Activated T-cell treated with anti-CD3 and anti-CD28 coated beads, Interleukin-2, amount 50 U/mL, for 72 hours (primary cell): ENCODE measurements at regions not wholly inside any gene's neighbourhood (a gene's known extent, or its start where the extent isn't known, plus 50 kb on each side); places are given as distances from the start of the nearest gene placed in this dataset.

ENCODE experiments used
- ATAC-seq, 2 donors: fragments of 150-1000 bp; cut with Tn5 transposase; replicated peaks in 1 of 2; 2 replicates each; pipeline ENCODE4 v1.10.0; 2021; ENCODE audit warnings: moderate library complexity in 2 of 2, mild to moderate bottlenecking in 1 of 2
- DNase-seq, 2 donors: peaks; one replicate each; pipeline ENCODE4 v3.0.0; 2021 to 2022; ENCODE audit warnings: mixed read lengths in 1 of 2
- H3K27ac Mint-ChIP-seq: one replicate; pipeline ENCODE4 v1.8.0; 2022; ENCODE audit warnings: mild to moderate bottlenecking, moderate library complexity, mixed read lengths
- H3K27me3 Mint-ChIP-seq: one replicate; pipeline ENCODE4 v1.8.0; 2022; ENCODE audit warnings: low read depth, mixed read lengths
- H3K36me3 Mint-ChIP-seq, 2 donors: one replicate each; pipeline ENCODE4 v1.8.0; 2022; ENCODE audit warnings: mixed read lengths in 2 of 2, mild to moderate bottlenecking in 1 of 2; ENCODE audit not compliant: insufficient read depth in 2 of 2
- H3K4me1 Mint-ChIP-seq: one replicate; pipeline ENCODE4 v1.8.0; 2022; ENCODE audit warnings: low read depth, mixed read lengths
- H3K4me3 Mint-ChIP-seq, 2 donors: one replicate each; pipeline ENCODE4 v1.8.0; 2022; ENCODE audit warnings: mild to moderate bottlenecking in 2 of 2, mixed read lengths in 2 of 2, moderate library complexity in 2 of 2
- H3K9me3 Mint-ChIP-seq, 2 donors: one replicate each; pipeline ENCODE4 v1.8.0; 2022; ENCODE audit warnings: mixed read lengths in 2 of 2

DNA sequence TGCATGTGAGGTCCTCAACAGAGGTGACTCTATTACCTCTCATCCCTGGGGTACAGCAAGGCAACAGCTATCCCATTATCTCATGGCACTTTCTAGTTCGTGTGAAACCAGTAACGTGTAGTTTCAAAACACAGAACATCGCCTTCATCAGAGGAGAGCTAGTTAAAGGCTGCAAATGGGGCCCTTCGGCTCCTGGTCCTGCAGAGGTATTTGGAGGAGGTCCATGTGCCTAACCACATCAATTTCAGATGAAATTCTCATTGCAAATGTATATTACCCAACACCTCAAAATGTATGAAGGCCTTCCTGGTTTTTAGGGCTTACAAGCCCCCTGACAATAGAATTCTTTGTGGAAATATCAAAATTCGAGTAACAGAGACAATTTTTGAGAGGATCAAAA, 95.7 kb upstream of the PSMD7 start:
- Mint-ChIP-seq H3K36me3 (no peaks in the 10 kb centered on the region), H3K4me3 (no peak overlapping the region), H3K27me3 (no peaks in the 10 kb centered on the region), H3K9me3 (no peaks in the 10 kb centered on the region), H3K27ac (no peak overlapping the region), H3K4me1 (no peaks in the 10 kb centered on the region)
- DNase-seq (no peak), ATAC-seq (no peak)

DNA sequence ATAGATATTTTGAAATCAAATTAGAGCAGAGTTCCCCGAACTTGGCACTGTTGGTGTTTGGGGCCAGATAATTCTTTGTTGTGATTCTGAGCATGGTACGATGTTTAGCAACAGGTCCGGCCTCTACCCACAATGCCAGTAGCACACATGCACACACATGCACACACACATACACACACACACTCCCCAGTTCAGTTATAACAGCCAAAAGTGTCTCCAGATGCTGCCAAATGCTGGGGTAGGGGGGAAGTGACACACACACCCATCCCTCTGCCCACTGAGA, 96.8 kb upstream of the PSMD7 start:
- no peaks in the 10 kb centered on the region for H3K36me3 Mint-ChIP-seq
- H3K4me1 Mint-ChIP-seq, result no peaks in the 10 kb centered on the region
- no peak overlapping the region for H3K4me3 Mint-ChIP-seq
- H3K9me3 Mint-ChIP-seq, result no peaks in the 10 kb centered on the region
- H3K27me3 Mint-ChIP-seq, result peaks cover 7% of the 10 kb centered on the region
- no peak overlapping the region for H3K27ac Mint-ChIP-seq
- ATAC-seq, result no peak
- no peak for DNase-seq

DNA sequence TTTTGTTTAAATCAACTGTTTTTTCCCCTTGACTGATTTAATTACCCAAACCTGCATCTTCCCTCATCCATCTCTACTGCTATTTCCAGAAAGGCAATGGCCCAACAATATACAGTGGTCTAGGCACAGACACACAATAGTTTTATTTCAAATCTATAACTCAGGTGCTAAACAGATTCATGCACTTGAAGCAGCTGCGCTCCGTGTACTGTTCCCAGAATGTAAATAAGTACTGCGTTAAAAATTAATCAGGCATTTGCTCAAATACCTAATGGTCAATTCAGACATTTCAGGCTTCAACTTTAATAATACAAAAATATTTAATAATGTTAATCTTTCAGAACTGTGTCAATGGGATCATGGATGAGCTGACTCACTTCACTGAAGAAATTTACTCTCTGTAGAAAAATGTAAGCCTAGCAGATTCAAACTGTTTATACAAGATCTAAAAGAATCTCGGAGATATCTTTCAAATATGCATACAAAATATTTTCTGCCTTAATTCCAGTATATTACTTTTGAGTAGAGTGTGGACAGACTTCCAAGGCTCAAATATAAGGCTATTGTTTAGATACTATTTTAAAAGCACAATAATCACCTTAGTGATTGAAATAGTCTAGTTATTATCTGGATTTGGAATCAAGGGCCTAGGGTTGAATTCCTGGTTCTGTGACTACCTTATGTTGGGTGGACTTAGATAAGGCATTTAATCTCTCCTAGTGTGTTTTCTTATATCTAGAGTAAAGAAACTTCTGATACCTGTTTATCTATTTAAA, 97.4 kb upstream of the PSMD7 start:
- H3K27me3 Mint-ChIP-seq, result peaks cover 7% of the 10 kb centered on the region
- H3K36me3 Mint-ChIP-seq, result no peaks in the 10 kb centered on the region
- no peak overlapping the region for H3K27ac Mint-ChIP-seq
- ATAC-seq (no peak), DNase-seq (no peak)
- H3K9me3 Mint-ChIP-seq, result no peaks in the 10 kb centered on the region
- no peak overlapping the region for H3K4me3 Mint-ChIP-seq
- no peaks in the 10 kb centered on the region for H3K4me1 Mint-ChIP-seq

DNA sequence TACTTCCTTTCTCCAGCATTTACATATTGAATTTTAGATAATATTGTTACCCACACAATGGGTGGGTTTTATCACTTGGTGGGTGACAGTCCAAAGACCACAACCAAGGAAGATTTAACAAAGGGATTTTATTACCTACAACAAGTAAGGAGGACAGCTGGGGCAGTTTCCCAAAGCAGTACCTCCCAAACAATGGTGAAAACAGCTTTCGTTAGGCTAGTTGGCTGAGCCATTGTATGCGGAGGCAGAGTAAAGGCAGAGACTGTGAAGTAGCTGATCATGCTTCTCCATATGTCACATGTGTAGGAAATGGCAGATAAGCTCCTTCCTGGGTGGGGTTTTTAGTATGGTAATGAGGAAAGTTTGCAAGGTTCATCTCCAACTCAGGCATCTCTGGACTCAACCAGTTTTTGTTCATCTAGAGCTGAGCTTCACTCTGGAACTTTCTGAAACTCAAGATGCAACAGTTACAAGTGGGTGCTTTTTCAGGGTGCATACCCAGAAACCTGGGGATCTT, 104.3 kb upstream of the PSMD7 start:
- no peak for DNase-seq
- no peak overlapping the region for H3K4me3 Mint-ChIP-seq
- no peaks in the 10 kb centered on the region for H3K4me1 Mint-ChIP-seq
- H3K27ac Mint-ChIP-seq, result no peak overlapping the region
- no peaks in the 10 kb centered on the region for H3K36me3 Mint-ChIP-seq
- H3K27me3 Mint-ChIP-seq, result peaks cover 7% of the 10 kb centered on the region
- H3K9me3 Mint-ChIP-seq, result peaks cover 2% of the 10 kb centered on the region in 2 donors
- no peak for ATAC-seq

DNA sequence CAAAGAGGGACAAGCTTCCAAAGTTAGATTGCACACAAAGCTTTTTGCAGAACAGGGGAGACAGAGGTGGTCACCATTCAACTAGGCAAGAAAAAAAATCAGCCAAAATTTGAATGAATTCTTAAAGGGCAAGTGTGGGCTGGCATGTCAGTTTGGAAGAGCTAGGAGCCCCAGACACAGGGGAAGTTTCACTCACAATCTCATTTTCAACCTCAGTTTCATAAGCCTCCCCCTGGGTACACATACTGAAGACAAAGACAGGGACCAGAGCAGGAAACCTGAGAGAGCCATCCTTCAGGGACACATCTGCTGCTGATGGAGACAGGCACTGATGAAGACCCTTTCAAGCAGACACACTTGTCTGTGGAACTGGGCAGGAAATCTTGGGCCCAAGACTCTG, 106.3 kb upstream of the PSMD7 start:
- ATAC-seq, result no peak
- no peak overlapping the region for H3K27ac Mint-ChIP-seq
- H3K4me1 Mint-ChIP-seq, result no peaks in the 10 kb centered on the region
- no peak overlapping the region for H3K4me3 Mint-ChIP-seq
- no peaks in the 10 kb centered on the region for H3K36me3 Mint-ChIP-seq
- peaks cover 3% of the 10 kb centered on the region for H3K27me3 Mint-ChIP-seq
- peaks cover 2 to 5% of the 10 kb centered on the region in 2 donors for H3K9me3 Mint-ChIP-seq
- DNase-seq, result no peak

DNA sequence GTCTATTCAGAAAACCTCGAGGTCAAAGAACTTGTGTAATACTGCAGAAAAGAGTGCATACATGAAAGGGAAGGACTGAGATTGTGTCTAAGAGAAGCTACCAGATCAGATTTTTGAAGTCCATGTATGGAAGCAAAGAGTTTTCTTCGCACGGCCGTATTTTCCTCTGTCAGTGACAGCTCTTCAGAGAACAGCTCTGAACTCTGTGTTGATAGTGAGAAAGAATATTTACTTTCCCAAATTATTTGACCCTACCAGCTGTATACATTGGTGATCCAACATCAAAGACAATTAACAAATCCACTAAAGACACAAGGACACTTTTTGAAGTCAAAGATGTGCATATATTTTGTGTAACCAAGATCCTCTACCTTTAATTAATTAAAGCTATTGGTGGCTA, 107.8 kb upstream of the PSMD7 start:
- DNase-seq, result no peak
- Mint-ChIP-seq H3K27ac (no peak overlapping the region), H3K4me1 (no peaks in the 10 kb centered on the region), H3K36me3 (no peaks in the 10 kb centered on the region), H3K27me3 (peaks cover 2% of the 10 kb centered on the region), H3K9me3 (peaks cover 2 to 5% of the 10 kb centered on the region in 2 donors), H3K4me3 (no peak overlapping the region)
- ATAC-seq, result no peak

DNA sequence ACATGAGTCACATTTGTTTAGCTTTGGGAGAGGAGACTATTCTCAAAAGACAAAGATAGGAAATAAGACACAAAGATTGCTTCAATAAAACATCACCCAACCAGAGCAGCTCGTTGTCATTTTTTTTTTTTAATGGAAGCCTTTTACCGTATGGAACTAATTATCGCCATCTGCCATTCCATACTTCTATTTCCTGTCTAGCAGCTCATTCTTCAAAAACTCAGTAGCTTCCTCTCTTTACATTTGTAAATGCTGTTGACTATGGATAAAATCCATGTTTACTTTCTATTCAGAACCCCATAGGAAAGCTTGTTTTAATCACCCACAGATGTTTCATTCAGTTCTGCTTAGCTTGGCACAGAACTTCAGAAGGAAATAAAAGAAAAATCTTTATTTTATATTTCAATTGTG, 110.0 kb upstream of the PSMD7 start:
- Mint-ChIP-seq H3K9me3 (peaks cover 2 to 10% of the 10 kb centered on the region in 2 donors), H3K4me3 (no peak overlapping the region), H3K27me3 (peaks cover 4% of the 10 kb centered on the region), H3K27ac (no peak overlapping the region), H3K36me3 (no peaks in the 10 kb centered on the region), H3K4me1 (no peaks in the 10 kb centered on the region)
- ATAC-seq, result no peak
- DNase-seq, result no peak

DNA sequence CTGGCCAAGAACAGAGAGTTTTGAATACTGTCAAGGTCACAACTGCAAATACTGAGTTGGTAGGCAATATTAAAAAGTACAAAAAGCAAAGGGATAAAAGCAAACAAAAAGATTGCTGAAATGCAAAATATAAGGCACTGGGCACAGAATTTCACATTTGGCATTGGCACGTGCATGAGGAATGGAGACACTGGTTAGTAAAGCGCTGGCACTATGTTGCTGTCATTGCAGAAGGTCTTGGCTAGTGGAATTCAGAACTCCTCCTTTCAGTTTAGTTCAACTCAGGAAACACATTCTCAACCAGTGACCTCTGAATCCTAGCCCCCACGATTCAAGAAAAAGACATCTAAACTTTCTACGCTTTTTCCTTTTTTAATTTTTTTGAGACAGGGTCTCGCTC, 111.8 kb upstream of the PSMD7 start:
- no peak overlapping the region for H3K27ac Mint-ChIP-seq
- H3K27me3 Mint-ChIP-seq, result peaks cover 4% of the 10 kb centered on the region
- no peaks in the 10 kb centered on the region for H3K36me3 Mint-ChIP-seq
- no peaks in the 10 kb centered on the region for H3K4me1 Mint-ChIP-seq
- H3K4me3 Mint-ChIP-seq, result no peak overlapping the region
- DNase-seq (no peak), ATAC-seq (no peak)
- H3K9me3 Mint-ChIP-seq, result peaks cover 2 to 13% of the 10 kb centered on the region in 2 donors

DNA sequence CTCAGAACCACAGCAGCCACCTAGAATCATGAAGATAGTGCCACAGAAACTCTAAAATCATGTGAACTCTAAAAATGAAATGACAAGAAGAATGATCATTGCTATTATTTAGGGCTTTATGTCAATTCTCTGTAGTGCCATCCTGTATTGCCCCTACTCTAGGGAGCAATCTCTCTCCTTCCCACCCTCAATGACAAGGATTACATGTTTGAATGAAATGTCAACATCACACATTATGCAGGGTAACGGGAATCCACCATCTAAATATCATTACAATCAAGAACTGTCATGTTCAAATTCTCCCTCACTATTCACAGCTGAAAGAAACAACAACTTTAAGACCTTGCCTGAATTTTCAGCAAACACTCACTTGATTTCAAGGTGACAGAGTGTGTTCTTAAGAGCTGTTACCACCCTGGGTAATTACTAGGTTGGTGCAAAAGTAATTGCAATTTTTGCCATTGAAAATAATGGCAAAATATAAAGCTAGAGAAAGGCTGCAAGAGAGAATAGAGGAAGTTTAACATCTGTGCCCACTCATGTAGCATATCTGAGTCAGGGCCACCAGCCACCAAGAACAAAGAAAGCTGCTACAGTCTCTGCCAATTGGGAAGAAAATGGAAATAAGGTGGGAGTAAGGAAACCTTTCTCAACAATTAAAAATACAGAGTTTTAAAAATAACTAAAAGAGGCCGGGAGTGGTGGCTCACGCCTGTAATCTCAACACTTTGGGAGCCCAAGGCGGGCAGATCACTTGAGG, 112.8 kb upstream of the PSMD7 start:
- no peaks in the 10 kb centered on the region for H3K36me3 Mint-ChIP-seq
- H3K4me3 Mint-ChIP-seq, result no peak overlapping the region
- DNase-seq (no peak), ATAC-seq (no peak)
- no peaks in the 10 kb centered on the region for H3K4me1 Mint-ChIP-seq
- H3K9me3 Mint-ChIP-seq, result peaks cover 2 to 14% of the 10 kb centered on the region in 2 donors
- H3K27me3 Mint-ChIP-seq, result peaks cover 4% of the 10 kb centered on the region
- no peak overlapping the region for H3K27ac Mint-ChIP-seq

DNA sequence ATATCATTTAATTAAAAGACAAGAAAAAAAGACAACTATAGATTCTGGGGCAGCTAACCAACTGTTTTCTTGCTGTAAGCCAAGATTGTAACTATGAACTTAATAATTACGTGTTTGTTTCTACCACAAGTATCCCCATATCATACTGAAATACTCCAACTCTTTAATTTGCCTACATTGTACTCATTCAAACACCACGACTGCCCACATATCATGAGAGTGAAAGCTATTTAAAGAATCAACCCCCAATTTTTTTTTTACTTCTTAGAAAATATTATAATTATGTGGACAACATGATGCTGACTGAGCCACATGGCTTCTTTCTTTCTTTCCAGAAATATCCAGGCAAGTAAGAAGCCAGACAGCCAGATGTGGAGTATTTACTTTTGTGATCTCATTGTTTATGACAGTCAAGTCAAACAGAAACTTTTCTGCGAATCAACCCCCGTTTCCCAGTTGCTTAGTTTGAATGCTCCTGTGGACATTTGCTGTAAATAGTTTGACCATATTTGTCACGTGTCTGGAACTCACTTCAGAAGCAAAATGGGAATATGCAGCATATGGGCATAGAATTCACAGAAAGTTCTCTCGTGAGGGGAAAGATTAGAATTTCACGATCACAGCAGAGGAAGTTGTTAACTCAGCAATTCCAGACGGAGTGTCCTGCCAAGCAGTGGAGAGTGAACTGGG, 126.8 kb upstream of the PSMD7 start:
- Mint-ChIP-seq H3K27me3 (no peaks in the 10 kb centered on the region), H3K27ac (no peak overlapping the region), H3K9me3 (peaks cover 0 to 3% of the 10 kb centered on the region in 2 donors), H3K36me3 (no peaks in the 10 kb centered on the region), H3K4me1 (no peaks in the 10 kb centered on the region), H3K4me3 (no peak overlapping the region)
- ATAC-seq, result no peak
- DNase-seq, result no peak

DNA sequence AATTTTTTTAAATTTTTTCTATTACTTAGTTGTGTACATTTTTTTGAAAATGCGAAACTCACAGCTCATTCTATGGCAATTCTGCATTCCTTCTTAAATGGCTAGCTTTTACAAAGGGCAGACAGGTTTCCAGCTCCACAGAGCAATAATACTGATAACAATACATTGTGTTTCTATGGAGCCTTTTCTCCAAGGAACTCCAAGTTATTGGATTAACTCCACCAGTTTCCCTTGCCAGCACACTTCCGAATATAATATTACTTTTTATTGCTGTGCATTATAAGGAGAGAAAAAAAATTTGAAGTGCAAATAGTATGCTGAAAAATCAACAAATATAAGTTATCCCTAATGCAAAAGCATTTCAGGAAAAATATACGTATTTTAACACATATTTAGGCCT, 127.5 kb upstream of the PSMD7 start:
- H3K4me3 Mint-ChIP-seq, result no peak overlapping the region

DNA sequence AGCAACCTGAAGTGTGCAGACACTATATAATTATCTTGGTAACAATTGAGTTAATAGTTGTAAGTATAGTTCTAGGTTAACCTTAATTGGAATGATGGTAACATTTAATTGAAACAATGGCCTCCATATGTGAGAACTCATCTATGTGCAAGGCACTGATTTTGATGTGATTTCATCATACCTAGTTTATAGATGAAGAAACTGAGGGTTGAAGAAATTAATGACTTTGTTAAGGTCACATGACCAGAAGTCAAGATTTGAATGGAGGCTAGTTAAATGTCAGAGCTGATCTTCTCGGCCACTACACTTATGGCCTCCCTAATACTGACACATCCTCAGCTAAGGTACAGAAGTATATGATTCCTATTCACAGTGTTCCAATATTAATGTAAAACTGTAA, 128.2 kb upstream of the PSMD7 start:
- no peak overlapping the region for H3K4me3 Mint-ChIP-seq

More for the DNA sequence above, 127.5 kb upstream of the PSMD7 start:
- Mint-ChIP-seq H3K9me3 (peaks cover 0 to 3% of the 10 kb centered on the region in 2 donors), H3K27ac (no peak overlapping the region), H3K27me3 (no peaks in the 10 kb centered on the region), H3K36me3 (no peaks in the 10 kb centered on the region), H3K4me1 (no peaks in the 10 kb centered on the region)
- ATAC-seq (no peak), DNase-seq (no peak)

DNA sequence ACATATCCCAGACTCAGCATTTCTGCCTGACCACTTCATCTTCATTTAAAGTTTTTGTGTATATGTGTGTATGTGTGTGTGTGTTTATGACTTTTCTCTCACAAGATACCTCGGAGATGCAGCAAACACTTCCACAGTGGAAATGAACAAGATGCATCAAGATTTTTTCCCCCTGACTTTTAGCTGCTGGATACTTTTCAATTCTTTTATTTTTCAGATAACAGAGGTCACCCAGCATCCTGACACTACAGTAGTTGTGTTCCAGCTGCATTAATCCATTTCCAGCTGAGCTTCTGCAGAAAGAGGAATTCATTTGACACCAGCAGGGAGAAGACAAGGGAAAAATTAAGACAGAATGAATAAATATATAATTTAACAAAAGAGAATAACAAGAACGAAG, 130.2 kb upstream of the PSMD7 start:
- ATAC-seq (no peak), DNase-seq (no peak)
- H3K9me3 Mint-ChIP-seq, result peaks cover 2 to 5% of the 10 kb centered on the region in 2 donors
- H3K27me3 Mint-ChIP-seq, result no peaks in the 10 kb centered on the region
- H3K4me3 Mint-ChIP-seq, result no peak overlapping the region
- peaks cover 0 to 1% of the 10 kb centered on the region in 2 donors for H3K36me3 Mint-ChIP-seq
- H3K4me1 Mint-ChIP-seq, result no peaks in the 10 kb centered on the region
- no peak overlapping the region for H3K27ac Mint-ChIP-seq

More for the DNA sequence above, 128.2 kb upstream of the PSMD7 start:
- Mint-ChIP-seq H3K36me3 (no peaks in the 10 kb centered on the region), H3K9me3 (peaks cover 0 to 3% of the 10 kb centered on the region in 2 donors), H3K27ac (no peak overlapping the region), H3K4me1 (no peaks in the 10 kb centered on the region), H3K27me3 (no peaks in the 10 kb centered on the region)
- DNase-seq (no peak), ATAC-seq (no peak)
